NCI-H2171 treated with DMSO at 0.1 percent for 48 hours (cell line): ENCODE measurements at regions not wholly inside any gene's neighbourhood (a gene's known extent, or its start where the extent isn't known, plus 50 kb on each side); places are given as distances from the start of the nearest gene placed in this dataset.
A peak's percentile ranks its signal among the peaks of the same experiment; 100 is the strongest.
"Not testable (repeated sequence)": the region's sequence is repeated elsewhere in the genome, so short reads cannot be mapped to it uniquely, and the experiment has no call there.

Experiments used
- DNase-seq: peaks from one replicate; lab custom pipeline; 2025; lab: John Stamatoyannopoulos, UW

- DNase-seq, result no peak
These were observed 295.0 kb downstream of the OMA1 start for GRCh38 chr1:58251430-58252073.

GRCh38 chr1:58250587-58250948 lies 296.0 kb downstream of the OMA1 start:
- no peak for DNase-seq

GRCh38 chr1:58249737-58250586 lies 296.6 kb downstream of the OMA1 start:
- peak; percentile 67 for DNase-seq

- DNase-seq, result no peak
These were observed 297.2 kb downstream of the OMA1 start for GRCh38 chr1:58249388-58249736.

GRCh38 chr1:58248791-58249190 lies 297.7 kb downstream of the OMA1 start:
- no peak for DNase-seq

- DNase-seq, result no peak
These were observed 298.5 kb downstream of the OMA1 start for GRCh38 chr1:58248072-58248471.

GRCh38 chr1:58246549-58246948 lies 300.0 kb downstream of the OMA1 start:
- no peak for DNase-seq

- no peak for DNase-seq
These were observed 301.7 kb downstream of the OMA1 start for GRCh38 chr1:58244872-58245271.

- DNase-seq, result no peak
These were observed 307.7 kb downstream of the OMA1 start for GRCh38 chr1:58238846-58239245.

- no peak for DNase-seq
These were observed 312.8 kb downstream of the OMA1 start for GRCh38 chr1:58233729-58234128.

GRCh38 chr1:58231204-58231603 lies 315.3 kb downstream of the OMA1 start:
- no peak for DNase-seq

- DNase-seq, result no peak
These were observed 318.9 kb downstream of the OMA1 start for GRCh38 chr1:58227604-58228003.

- no peak for DNase-seq
These were observed 323.0 kb downstream of the OMA1 start for GRCh38 chr1:58223522-58223921.

GRCh38 chr1:58220836-58221472 lies 325.6 kb downstream of the OMA1 start:
- DNase-seq, result no peak

- DNase-seq, result not testable (repeated sequence)
These were observed 330.4 kb downstream of the OMA1 start for GRCh38 chr1:58216169-58216568.

- DNase-seq, result no peak
These were observed 331.9 kb downstream of the OMA1 start for GRCh38 chr1:58214674-58215073.

GRCh38 chr1:58211869-58212268 lies 334.7 kb downstream of the OMA1 start:
- no peak for DNase-seq

- no peak for DNase-seq
These were observed 337.0 kb downstream of the OMA1 start for GRCh38 chr1:58209575-58209974.

GRCh38 chr1:58206749-58207148 lies 339.8 kb downstream of the OMA1 start:
- peak; percentile 70 for DNase-seq

- no peak for DNase-seq
These were observed 342.2 kb downstream of the OMA1 start for GRCh38 chr1:58204284-58204683.

- DNase-seq, result peak; percentile 15
These were observed 344.9 kb downstream of the OMA1 start for GRCh38 chr1:58201492-58202106.

- no peak for DNase-seq
These were observed 346.1 kb downstream of the OMA1 start for GRCh38 chr1:58200437-58200836.

- DNase-seq, result no peak
These were observed 348.7 kb downstream of the OMA1 start for GRCh38 chr1:58197811-58198210.
